Astrocyte (in vitro differentiated cells and primary cell): ENCODE measurements at regions not wholly inside any gene's neighbourhood (a gene's known extent, or its start where the extent isn't known, plus 50 kb on each side); places are given as distances from the start of the nearest gene placed in this dataset.
A peak's percentile ranks its signal among the peaks of the same experiment; 100 is the strongest.

Source experiments
- DNase-seq: peaks from one replicate; pipeline ENCODE4 v3.0.0-alpha.2; 2010; ENCODE audit warnings: low read depth
- FAIRE-seq: peaks from 2 replicates; lab custom pipeline; 2011; peaks lifted over from hg19 to GRCh38; lab: Jason Lieb, UNC
- H2AFZ ChIP-seq: 2 replicates; pipeline ENCODE4 v1.6.0; 2012; ENCODE audit warnings: low read depth, low read length, inconsistent platforms
- H3K27ac ChIP-seq: 2 replicates; pipeline ENCODE4 v1.5.1; 2011; ENCODE audit warnings: low read depth, low read length, inconsistent platforms
- H3K27me3 ChIP-seq: 2 replicates; pipeline ENCODE4 v1.6.0; 2011; ENCODE audit warnings: low read length, inconsistent platforms; ENCODE audit not compliant: insufficient read depth
- H3K36me3 ChIP-seq: 2 replicates; pipeline ENCODE4 v1.5.1; 2011; ENCODE audit warnings: low read length, inconsistent platforms; ENCODE audit not compliant: insufficient read depth
- H3K4me1 ChIP-seq: 2 replicates; pipeline ENCODE4 v1.5.1; 2011; ENCODE audit warnings: low read length, inconsistent platforms; ENCODE audit not compliant: insufficient read depth
- H3K4me2 ChIP-seq: 2 replicates; pipeline ENCODE4 v1.6.0; 2012; ENCODE audit warnings: low read length, inconsistent platforms
- H3K4me3 ChIP-seq: 2 replicates; pipeline ENCODE4 v1.5.1; 2011; ENCODE audit warnings: low read depth, mild to moderate bottlenecking, low read length, inconsistent platforms; ENCODE audit not compliant: insufficient read depth
- H3K79me2 ChIP-seq: 2 replicates; pipeline ENCODE4 v1.6.0; 2012; ENCODE audit warnings: mild to moderate bottlenecking, low read length, inconsistent platforms; ENCODE audit not compliant: insufficient read depth
- H3K9ac ChIP-seq: 2 replicates; pipeline ENCODE4 v1.6.0; 2012; ENCODE audit warnings: mild to moderate bottlenecking, low read length, inconsistent platforms
- H3K9me3 ChIP-seq: 2 replicates; pipeline ENCODE4 v1.5.1; 2012; ENCODE audit warnings: low read depth, mild to moderate bottlenecking, low read length, inconsistent platforms; ENCODE audit not compliant: insufficient read depth
- H4K20me1 ChIP-seq: 2 replicates; pipeline ENCODE4 v1.6.0; 2012; ENCODE audit warnings: low read length, inconsistent platforms; ENCODE audit not compliant: insufficient read depth
- H3K27ac Mint-ChIP-seq: one replicate; pipeline ENCODE4 v1.8.0; 2021; ENCODE audit warnings: mild to moderate bottlenecking, mixed read lengths; ENCODE audit not compliant: unreplicated experiment
- H3K27me3 Mint-ChIP-seq: one replicate; pipeline ENCODE4 v1.8.0; 2021; ENCODE audit warnings: low read depth, mixed read lengths; ENCODE audit not compliant: unreplicated experiment
- H3K36me3 Mint-ChIP-seq: one replicate; pipeline ENCODE4 v1.8.0; 2021; ENCODE audit warnings: low read depth, mixed read lengths; ENCODE audit not compliant: unreplicated experiment
- H3K4me1 Mint-ChIP-seq: one replicate; pipeline ENCODE4 v1.8.0; 2021; ENCODE audit warnings: low read depth, mixed read lengths; ENCODE audit not compliant: unreplicated experiment
- H3K4me3 Mint-ChIP-seq: one replicate; pipeline ENCODE4 v1.8.0; 2021; ENCODE audit warnings: mild to moderate bottlenecking, moderate library complexity, mixed read lengths; ENCODE audit not compliant: unreplicated experiment
- H3K9me3 Mint-ChIP-seq: one replicate; pipeline ENCODE4 v1.8.0; 2021; ENCODE audit warnings: mild to moderate bottlenecking, mixed read lengths; ENCODE audit not compliant: unreplicated experiment
- CTCF ChIP-seq: IDR thresholded peaks from 2 replicates; pipeline ENCODE4 v1.5.1; 2011; ENCODE audit warnings: low read depth, mild to moderate bottlenecking, inconsistent platforms, low read length, moderate library complexity; ENCODE audit not compliant: insufficient read depth
- EZH2 ChIP-seq: IDR thresholded peaks from 2 replicates; pipeline ENCODE4 v1.6.1; 2012; ENCODE audit warnings: mild to moderate bottlenecking, low read length, inconsistent platforms; ENCODE audit not compliant: insufficient read depth

DNA sequence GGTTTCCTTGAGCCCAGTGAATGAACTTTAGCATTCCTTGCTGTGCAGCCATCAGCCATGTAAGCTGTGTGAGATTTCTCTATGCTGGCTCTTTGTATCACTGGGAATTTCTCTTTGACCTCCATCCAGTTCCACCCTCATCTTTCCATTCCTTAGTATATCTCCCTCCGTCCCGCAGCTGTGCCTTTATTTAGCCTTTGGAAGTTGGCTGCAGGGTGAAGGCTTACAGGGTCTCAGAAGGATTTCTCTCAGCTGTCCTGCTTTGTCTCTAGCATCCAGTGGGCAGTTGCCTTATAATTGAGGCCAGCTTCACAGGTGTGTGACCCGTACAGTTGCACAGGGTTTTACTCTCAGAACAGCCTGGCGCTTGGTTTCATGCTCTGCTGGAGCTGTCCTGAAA lies 144.3 kb downstream of the PXDC1 start:
- Mint-ChIP-seq H3K27me3 (peaks cover 22% of the 10 kb centered on the region), H3K4me3 (peak overlapping the region; percentile 66), H3K9me3 (no peaks in the 10 kb centered on the region), H3K36me3 (peaks cover 3% of the 10 kb centered on the region), H3K27ac (no peak overlapping the region), H3K4me1 (peaks cover 10% of the 10 kb centered on the region)
- H2AFZ ChIP-seq, result no peak overlapping the region
- DNase-seq, result no peak
- peaks cover 3% of the 10 kb centered on the region for H3K27me3 ChIP-seq
- FAIRE-seq, result no peak
- H3K9ac ChIP-seq, result no peak overlapping the region
- H3K9me3 ChIP-seq, result no peaks in the 10 kb centered on the region
- no peak overlapping the region for H3K4me3 ChIP-seq
- TF ChIP-seq CTCF (no peak), EZH2 (no peak)
- H3K36me3 ChIP-seq, result no peaks in the 10 kb centered on the region
- H3K4me1 ChIP-seq, result peaks cover 8% of the 10 kb centered on the region
- no peak overlapping the region for H3K27ac ChIP-seq
- no peaks in the 10 kb centered on the region for H4K20me1 ChIP-seq
- H3K4me2 ChIP-seq, result no peak overlapping the region
- H3K79me2 ChIP-seq, result no peaks in the 10 kb centered on the region

- peaks cover 7% of the 10 kb centered on the region for H3K9me3 Mint-ChIP-seq
- Histone ChIP-seq H2AFZ (no peak overlapping the region), H3K79me2 (no peaks in the 10 kb centered on the region), H3K9me3 (no peaks in the 10 kb centered on the region), H3K4me1 (no peaks in the 10 kb centered on the region), H3K4me3 (no peak overlapping the region), H4K20me1 (no peaks in the 10 kb centered on the region), H3K36me3 (no peaks in the 10 kb centered on the region), H3K9ac (no peak overlapping the region), H3K27me3 (no peaks in the 10 kb centered on the region), H3K4me2 (no peak overlapping the region), H3K27ac (no peak overlapping the region)
- no peak overlapping the region for H3K27ac Mint-ChIP-seq
- TF ChIP-seq EZH2 (no peak), CTCF (no peak)
- peaks cover 5% of the 10 kb centered on the region for H3K4me1 Mint-ChIP-seq
- FAIRE-seq, result no peak
- no peak overlapping the region for H3K4me3 Mint-ChIP-seq
- H3K27me3 Mint-ChIP-seq, result peaks cover 16% of the 10 kb centered on the region
- H3K36me3 Mint-ChIP-seq, result peaks cover 6% of the 10 kb centered on the region
- no peak for DNase-seq
Measured at GRCh38 chr6:3603340-3604130, 146.7 kb upstream of the SLC22A23 start.

- peaks cover 16% of the 10 kb centered on the region for H3K27me3 Mint-ChIP-seq
- DNase-seq (no peak), FAIRE-seq (no peak)
- peaks cover 7% of the 10 kb centered on the region for H3K9me3 Mint-ChIP-seq
- no peaks in the 10 kb centered on the region for H3K36me3 ChIP-seq
- TF ChIP-seq EZH2 (no peak), CTCF (no peak)
- H3K4me1 ChIP-seq, result no peaks in the 10 kb centered on the region
- no peak overlapping the region for H3K27ac Mint-ChIP-seq
- no peak overlapping the region for H2AFZ ChIP-seq
- H3K9me3 ChIP-seq, result no peaks in the 10 kb centered on the region
- peaks cover 5% of the 10 kb centered on the region for H3K4me1 Mint-ChIP-seq
- H3K27ac ChIP-seq, result no peak overlapping the region
- no peaks in the 10 kb centered on the region for H3K27me3 ChIP-seq
- peaks cover 6% of the 10 kb centered on the region for H3K36me3 Mint-ChIP-seq
- no peak overlapping the region for H3K4me3 Mint-ChIP-seq
- H3K9ac ChIP-seq, result no peak overlapping the region
- H3K4me3 ChIP-seq, result no peak overlapping the region
- H3K4me2 ChIP-seq, result no peak overlapping the region
- no peaks in the 10 kb centered on the region for H4K20me1 ChIP-seq
- no peaks in the 10 kb centered on the region for H3K79me2 ChIP-seq
Measured at GRCh38 chr6:3601570-3601969, 144.7 kb upstream of the SLC22A23 start.
